NCI-H82 (cell line): ENCODE measurements at regions not wholly inside any gene's neighbourhood (a gene's known extent, or its start where the extent isn't known, plus 50 kb on each side); places are given as distances from the start of the nearest gene placed in this dataset.

Source experiments
- DNase-seq: peaks from one replicate; lab custom pipeline; 2025; lab: John Stamatoyannopoulos, UW

DNA sequence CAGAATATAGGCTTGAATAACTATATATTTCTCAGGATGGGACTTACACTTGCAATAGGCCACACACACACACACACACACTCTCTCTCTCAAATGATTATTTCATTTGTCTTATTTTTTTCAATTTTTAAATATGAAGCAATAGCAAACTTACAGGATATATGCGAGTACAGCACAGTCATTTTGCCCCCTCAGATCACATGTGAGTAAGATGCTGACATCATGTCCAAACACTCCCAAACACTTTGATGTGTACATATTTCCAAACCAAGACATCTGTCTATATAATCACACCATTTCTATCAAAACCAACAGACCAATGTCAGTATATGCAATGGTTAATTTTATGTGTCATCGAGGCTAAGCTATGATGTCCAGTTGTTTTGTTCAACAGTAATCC is 1535.9 kb upstream of the FLRT2 start:
- no peak for DNase-seq

- no peak for DNase-seq
These were observed 1528.9 kb upstream of the FLRT2 start for GRCh38 chr14:84001023-84001422.

DNA sequence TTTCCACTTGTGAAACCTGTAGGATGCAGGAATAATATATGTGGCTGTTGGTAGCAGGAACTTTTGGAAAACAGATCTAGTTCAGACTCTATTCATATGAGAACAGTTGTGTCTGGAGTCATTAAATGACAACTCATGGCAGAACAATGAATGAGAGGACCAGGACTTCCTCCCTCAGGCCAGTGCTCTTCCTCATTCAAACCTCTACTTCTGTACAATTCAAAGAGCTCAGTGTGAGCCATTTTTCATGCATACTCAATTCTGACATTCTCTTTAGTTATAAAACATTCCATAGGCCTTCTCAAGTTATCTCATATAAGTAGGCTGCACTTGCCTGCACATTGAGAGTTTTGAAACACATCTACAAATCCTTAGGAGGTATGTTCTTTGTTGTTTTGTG is 1526.6 kb upstream of the FLRT2 start:
- no peak for DNase-seq

GRCh38 chr14:84006643-84007155 is 1523.2 kb upstream of the FLRT2 start:
- DNase-seq, result peak; percentile 40

- no peak for DNase-seq
These were observed 1516.5 kb upstream of the FLRT2 start for GRCh38 chr14:84013424-84013823.

- no peak for DNase-seq
These were observed 1512.4 kb upstream of the FLRT2 start for GRCh38 chr14:84017495-84017894.

DNA sequence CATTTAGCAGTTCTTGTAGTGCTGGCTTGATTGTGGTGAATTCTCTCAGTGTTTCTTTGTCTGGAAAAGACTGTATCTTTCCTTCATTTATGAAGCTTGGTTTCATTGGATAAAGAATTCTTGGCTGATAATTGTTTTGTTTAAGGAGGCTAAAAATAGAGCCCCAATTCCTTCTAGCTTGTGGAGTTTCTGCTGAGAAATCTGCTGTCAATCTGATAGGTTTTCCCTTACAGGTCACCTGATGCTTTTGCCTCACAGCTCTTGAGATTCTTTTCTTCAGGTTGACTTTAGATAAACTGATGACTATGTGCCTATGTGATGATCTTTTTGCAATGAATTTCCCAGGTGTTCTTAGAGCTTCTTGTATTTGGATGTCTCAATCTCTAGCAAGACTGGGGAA is 1508.5 kb upstream of the FLRT2 start:
- DNase-seq, result no peak

- no peak for DNase-seq
These were observed 1505.6 kb upstream of the FLRT2 start for GRCh38 chr14:84024231-84024820.

- DNase-seq, result no peak
These were observed 1504.6 kb upstream of the FLRT2 start for GRCh38 chr14:84025106-84026012.

DNA sequence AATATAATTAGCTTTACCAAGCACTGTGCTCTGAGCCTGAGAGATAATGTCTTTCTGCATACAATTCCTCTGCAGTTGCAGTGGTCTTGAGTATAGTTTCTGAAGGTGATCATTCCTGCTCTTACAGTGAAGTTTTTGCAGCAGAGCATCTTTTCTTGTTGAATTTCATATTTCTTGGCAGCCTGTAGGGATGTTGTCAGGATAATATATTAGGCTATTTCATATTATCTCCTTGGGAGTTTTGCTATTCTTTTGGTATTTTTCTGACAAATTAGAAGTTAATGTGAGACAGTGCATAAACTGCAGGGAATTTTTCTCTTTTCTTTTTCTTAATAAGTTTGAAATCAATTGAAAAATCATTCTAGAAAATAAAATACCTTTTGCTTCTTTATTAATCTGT is 1502.6 kb upstream of the FLRT2 start:
- DNase-seq, result no peak

- DNase-seq, result no peak
These were observed 1501.8 kb upstream of the FLRT2 start for GRCh38 chr14:84028080-84028604.

DNA sequence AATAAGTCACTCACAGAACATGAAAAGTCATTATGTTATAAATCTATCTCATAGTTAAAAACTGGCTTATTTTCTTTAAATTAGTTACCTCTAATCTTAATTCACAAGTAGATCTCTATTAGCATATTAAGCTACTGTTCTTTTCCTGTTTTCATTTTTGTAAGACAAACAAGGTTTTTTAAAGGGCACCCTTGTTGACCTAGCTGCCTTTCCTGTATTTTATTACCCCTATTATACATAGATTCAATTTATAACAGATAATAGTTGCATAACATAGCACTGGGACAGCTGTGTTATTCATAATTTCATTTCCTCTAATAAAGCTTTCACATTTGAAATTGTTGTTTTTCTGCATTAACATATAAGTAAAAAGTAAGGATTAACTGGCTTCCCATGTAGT is 1500.7 kb upstream of the FLRT2 start:
- no peak for DNase-seq

DNA sequence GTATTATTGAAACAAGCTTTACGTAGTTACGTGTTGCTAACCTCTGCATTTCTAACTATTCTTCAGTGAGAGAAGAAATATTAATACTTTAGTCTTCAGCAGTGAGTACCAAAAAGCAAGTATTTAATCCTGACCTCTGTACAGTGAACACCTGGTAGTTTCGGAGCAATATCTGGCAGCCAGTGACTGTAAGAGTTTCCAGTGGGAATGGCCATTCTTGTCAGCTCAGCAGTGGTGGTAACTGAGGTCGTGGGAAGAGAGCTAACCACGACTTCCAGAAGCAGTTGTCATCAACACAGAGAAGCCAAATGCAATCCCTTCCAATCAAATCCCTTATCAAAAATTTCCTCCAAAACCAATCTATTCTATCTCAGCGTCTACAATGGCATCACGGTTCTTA is 1500.2 kb upstream of the FLRT2 start:
- no peak for DNase-seq

- DNase-seq, result no peak
These were observed 1493.1 kb upstream of the FLRT2 start for GRCh38 chr14:84036840-84037239.

GRCh38 chr14:84037593-84037992 is 1492.4 kb upstream of the FLRT2 start:
- DNase-seq, result no peak

DNA sequence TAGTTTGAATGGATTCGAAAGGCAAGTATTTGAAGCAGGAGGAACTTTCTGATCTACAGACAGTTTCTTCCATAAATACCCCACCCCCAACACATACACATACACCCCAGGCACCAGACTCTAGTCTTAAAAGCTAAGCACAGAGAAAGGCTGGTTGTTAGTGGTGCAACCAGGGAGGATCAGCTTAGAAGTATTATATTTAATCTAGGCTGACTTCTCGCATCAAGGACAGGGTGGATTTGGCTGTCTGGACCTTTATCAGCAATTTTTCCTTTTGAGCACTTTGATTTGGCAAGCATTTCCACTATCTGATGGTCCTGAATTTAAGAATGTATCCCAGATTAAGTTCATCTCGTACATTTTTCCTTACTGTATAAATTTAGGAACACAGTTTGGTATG is 1489.8 kb upstream of the FLRT2 start:
- peak; percentile 22 for DNase-seq

- no peak for DNase-seq
These were observed 1488.5 kb upstream of the FLRT2 start for GRCh38 chr14:84041421-84041820.

- DNase-seq, result no peak
These were observed 1487.0 kb upstream of the FLRT2 start for GRCh38 chr14:84042992-84043391.

- no peak for DNase-seq
These were observed 1465.4 kb upstream of the FLRT2 start for GRCh38 chr14:84064316-84065125.

- DNase-seq, result no peak
These were observed 1464.1 kb upstream of the FLRT2 start for GRCh38 chr14:84065811-84066210.

GRCh38 chr14:84068288-84068687 is 1461.7 kb upstream of the FLRT2 start:
- no peak for DNase-seq

GRCh38 chr14:84071061-84071460 is 1458.9 kb upstream of the FLRT2 start:
- no peak for DNase-seq
